GM18861 (cell line): ENCODE measurements at regions not wholly inside any gene's neighbourhood (a gene's known extent, or its start where the extent isn't known, plus 50 kb on each side); places are given as distances from the start of the nearest gene placed in this dataset.

ENCODE experiments used
- ATAC-seq: cut with Tn5 transposase; IDR thresholded peaks from one replicate; pipeline ENCODE4 v1.9.1; 2021; ENCODE audit not compliant: unreplicated experiment

- no peak for ATAC-seq
Observed at GRCh38 chr5:161235569-161235968, 311.0 kb downstream of the GABRB2 start.

DNA sequence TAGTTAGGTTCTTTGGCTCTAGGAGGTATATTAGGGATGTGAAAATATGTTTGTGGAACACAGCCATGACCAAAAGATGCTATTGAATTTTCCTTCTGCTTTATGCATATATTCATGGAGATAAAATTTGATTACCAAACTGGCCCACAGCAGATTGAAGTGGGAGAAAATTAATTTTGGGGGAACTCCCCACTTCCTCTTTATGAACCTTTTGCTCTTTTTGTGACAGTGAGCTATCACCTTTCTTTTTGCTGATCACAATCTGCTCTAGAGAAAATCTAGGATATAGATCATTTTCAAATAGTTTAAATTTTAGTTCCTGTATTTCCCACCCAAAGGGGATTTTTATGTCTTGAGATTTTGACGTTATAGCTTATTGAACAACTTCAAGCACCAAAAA lies 313.0 kb downstream of the GABRB2 start:
- no peak for ATAC-seq

DNA sequence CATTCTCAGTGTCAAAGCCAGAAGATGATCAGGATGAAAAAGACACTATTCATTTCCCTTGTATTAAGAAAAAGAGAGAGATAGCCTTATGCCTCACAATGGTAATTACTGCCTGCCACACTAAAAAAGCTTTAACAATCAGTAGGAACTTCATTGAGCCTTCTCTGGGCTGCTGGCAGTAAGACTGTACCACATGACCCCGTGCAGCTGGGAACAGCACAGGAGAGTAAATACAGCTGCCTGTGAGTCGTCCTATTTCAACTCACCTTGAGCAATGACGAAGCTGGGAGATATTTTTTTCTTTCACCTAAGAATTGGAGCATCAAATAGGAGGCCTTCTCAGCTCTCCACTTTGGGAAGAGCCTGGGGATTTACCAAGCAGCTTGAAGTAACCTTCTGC lies 316.3 kb downstream of the GABRB2 start:
- ATAC-seq = no peak

DNA sequence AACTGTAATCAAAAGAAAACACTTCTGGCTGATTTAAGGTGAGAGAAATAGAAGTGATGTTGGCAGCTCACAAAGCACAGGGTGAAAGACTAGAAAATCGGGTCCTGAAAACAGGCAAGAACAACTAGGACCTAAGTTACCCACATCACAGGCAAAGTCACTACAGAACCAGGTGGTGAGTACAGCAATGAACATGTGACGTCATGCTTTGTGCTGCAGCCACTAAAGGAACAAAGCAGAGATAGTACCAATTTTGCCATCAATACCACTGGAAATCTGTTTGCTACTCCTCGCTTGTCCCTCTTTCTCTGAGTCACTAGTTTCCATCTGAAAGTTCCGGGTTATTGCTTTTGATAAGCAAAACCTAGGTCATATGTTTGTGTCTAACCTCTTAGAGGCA lies 326.7 kb downstream of the GABRB2 start:
- no peak for ATAC-seq

DNA sequence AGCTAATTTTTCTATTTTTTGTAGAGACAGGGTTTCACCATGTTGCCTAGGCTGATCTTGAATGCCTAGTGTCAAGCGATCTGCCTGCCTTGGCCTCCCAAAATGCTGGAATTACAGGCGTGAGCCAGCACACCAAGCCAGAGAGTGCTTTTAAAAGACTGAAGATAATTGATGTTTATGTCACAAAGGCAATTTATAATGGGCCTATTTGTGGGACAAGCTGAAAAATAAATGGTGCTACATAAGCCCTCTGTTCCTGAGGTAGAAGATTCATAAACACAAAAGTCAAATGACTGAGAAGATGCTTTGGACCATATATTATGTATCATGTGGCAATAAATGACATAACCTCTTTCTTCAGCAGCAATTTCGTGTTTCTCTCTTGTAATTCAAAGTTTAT lies 329.6 kb downstream of the GABRB2 start:
- no peak for ATAC-seq

GRCh38 chr5:161212123-161212712 lies 334.3 kb downstream of the GABRB2 start:
- ATAC-seq = no peak

DNA sequence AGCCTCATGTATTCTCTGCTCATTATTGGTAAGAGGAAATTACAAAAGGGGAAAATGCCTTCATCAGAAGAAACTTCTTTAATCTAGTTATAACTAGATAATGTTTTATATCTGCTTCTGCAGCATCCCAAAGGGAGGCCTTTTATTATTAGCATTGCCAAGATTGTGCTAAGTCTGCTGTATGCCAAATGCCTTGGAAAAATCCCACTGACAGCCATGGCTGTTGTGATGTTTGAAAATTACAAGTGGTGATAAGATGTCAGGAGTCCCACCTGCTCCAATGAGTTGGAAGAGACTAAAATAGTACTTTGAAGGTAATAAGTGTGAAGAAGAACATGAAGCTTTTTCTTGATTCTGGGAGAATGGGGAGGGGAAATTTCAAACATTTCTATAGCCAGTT lies 345.0 kb downstream of the GABRB2 start:
- no peak for ATAC-seq

DNA sequence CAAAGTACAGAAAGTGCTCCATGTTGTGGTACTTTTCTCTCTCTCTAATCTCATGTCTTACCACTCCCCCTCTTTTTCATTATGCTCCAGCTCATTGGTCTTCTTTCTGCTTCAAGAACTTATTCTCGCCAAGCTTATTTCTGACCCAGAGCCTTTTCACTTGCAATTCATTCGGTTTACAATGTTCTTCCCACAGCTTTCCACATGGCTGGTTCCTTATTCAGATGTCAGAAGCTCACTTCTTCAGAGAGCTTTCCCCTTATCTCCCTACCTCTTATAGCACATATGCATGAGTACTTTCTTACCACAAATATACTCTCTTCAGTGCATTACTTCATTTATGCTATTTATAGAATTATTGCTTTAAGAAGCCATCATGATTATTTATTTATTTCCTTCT lies 338.8 kb upstream of the ATP10B start:
- no peak for ATAC-seq

- ATAC-seq = no peak
Observed at GRCh38 chr5:161190086-161190485, 338.1 kb upstream of the ATP10B start.

GRCh38 chr5:161189452-161189851 lies 337.4 kb upstream of the ATP10B start:
- ATAC-seq = no peak

DNA sequence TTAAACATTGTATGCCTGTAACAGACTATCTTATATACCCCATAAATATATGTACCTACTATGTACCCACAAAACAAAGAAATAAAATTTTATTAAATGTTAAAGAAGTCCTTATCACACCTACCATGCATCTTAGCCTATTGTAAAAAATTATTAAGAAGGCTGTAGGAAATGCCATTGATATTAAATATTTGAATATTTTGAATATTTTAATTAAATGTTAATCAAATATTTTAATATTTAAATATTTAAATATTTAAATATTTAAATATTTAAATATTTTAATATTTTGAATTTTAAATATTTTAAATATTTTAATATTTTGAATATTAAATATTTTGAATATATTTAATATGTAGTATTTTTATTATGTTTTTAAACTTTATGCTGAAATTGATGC lies 331.5 kb upstream of the ATP10B start:
- ATAC-seq = no peak

GRCh38 chr5:161176221-161176620 lies 324.2 kb upstream of the ATP10B start:
- ATAC-seq = no peak

DNA sequence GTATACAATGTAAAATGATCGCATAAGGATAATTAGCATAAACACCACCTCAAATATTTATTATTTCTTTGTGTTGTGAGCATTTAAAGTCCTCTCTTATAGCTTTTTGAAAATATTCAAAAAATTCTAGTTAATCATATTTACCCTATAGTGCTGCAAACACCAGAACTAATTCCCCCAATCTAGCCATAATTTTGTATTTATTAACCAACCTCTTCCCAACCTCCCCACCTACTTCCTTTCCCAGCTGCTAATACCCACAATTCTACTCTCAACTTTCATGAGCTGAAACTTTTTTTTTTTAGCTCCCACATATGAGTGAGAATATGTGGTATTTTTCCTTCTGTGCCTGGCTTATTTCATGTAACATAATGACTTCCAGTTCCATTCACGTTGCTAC lies 317.8 kb upstream of the ATP10B start:
- ATAC-seq = no peak

- no peak for ATAC-seq
Observed at GRCh38 chr5:161167016-161167767, 315.2 kb upstream of the ATP10B start.

GRCh38 chr5:161165998-161166660 lies 314.1 kb upstream of the ATP10B start:
- ATAC-seq = no peak

- ATAC-seq = no peak
Observed at GRCh38 chr5:161157925-161158324, 305.9 kb upstream of the ATP10B start.

DNA sequence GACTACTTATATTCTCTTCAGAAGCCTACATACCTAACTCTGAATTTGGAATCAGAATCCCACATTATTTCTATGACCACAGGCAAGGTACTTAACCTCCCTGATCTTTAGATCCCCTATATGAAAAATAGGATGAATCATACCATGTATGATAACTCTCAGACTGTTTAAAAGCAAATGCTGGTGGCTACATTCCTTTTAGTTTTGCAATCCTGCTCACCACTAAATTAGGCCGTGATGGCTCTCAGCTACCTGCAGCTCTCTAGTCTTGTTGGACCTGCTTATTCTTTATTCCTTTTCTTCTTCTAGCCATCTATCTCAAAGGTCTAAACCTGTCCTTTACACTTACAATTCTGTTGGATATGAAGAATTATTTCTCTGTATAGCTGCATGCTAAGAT lies 303.4 kb upstream of the ATP10B start:
- ATAC-seq = no peak

DNA sequence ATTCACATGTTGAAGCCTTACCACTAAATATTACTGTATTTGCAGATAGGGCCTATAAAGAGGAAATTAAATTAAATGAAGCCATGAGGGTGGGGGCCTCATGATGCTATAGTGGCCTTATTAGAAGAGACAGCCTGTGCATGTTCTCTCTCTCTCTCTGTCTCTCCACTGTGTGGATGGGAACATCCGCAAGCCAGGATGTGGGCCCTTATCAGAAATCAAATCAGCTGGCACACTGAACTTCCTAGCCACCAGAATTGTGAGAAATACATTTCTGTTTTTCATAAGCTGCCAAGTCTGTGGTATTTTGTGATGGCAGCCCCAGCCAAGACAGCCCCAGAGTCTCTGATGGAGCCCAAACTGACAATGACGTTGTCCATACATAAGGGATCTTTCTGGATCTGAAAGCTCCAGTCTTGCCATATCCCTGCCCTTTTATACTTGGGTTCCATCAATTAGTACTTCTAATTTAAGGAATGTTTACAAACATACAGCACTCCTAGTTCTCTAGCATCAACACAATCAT lies 300.5 kb upstream of the ATP10B start:
- no peak for ATAC-seq

- no peak for ATAC-seq
Observed at GRCh38 chr5:161150441-161150988, 298.5 kb upstream of the ATP10B start.

GRCh38 chr5:161149078-161149477 lies 297.1 kb upstream of the ATP10B start:
- no peak for ATAC-seq

DNA sequence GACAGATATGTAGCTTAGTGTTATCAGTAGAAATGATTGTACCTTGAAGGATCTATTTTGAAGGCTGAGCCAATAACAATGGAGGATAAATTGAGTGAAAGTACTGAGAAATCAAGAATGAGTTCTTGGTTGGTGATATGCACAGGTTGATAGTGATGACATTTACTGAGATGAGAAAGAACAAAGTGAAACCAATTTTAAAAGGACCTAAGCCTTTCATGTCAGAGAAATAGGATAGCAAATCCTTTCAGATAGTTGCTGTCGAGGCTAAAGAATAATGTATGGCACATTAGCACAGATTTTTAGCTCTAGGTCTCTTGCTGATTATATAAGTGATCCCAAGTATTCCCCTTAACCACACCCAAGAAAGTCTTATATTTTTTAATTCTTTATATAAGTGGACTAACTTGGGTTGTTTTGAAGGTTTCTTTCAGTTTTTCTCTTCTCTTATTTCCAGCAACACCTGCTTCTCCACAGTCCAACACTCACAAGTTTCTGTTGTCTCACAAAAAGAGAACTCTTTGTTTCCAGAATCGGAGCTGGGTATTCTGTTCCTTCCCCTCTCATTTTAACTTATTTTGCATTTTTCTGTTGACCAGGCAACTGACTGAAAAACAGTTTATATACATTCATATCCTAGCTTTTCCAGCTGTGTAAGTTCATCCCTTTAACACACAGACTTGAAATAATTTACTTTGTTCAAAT lies 286.9 kb upstream of the ATP10B start:
- no peak for ATAC-seq
